ENCODE measurements at regions not wholly inside any gene's neighbourhood (a gene's known extent, or its start where the extent isn't known, plus 50 kb on each side); places are given as distances from the start of the nearest gene placed in this dataset.

GRCh38 chr20:24341781-24342180 lies 127.6 kb upstream of the SYNDIG1 start:
- H3K27me3 Mint-ChIP-seq (ENCODE audit: insufficient read depth, unreplicated experiment): peaks cover 22% of the 10 kb centered on the region
- H3K4me3 ChIP-seq (ENCODE audit: low read depth, low read length): no peak overlapping the region
- BruUV-seq (replicated peaks): no TSS peak
- H3K27me3 ChIP-seq (replicated peaks; ENCODE audit: control insufficient read depth, insufficient read depth, low read length): no peaks in the 10 kb centered on the region
- intact Hi-C loops (cut with micrococcal nuclease; ENCODE audit: unreplicated experiment): no loop called here
- no peaks in the 10 kb centered on the region for H3K4me1 ChIP-seq
- H3K27ac Mint-ChIP-seq (ENCODE audit: unreplicated experiment): no peak overlapping the region
- POLR2A ChIA-PET: no interaction called here
- TF ChIP-seq CTCF (IDR thresholded peaks at IDR 0.05; ENCODE audit: insufficient read depth in 1 of 2, low read depth in 1 of 2, low read length in 1 of 2, severe bottlenecking in 1 of 2, unreplicated experiment in 1 of 2): no peak
- no peaks in the 10 kb centered on the region for H3K36me3 Mint-ChIP-seq (ENCODE audit: insufficient read depth, unreplicated experiment)
- H3K36me3 ChIP-seq (ENCODE audit: control insufficient read depth, insufficient read depth, low read length): no peaks in the 10 kb centered on the region
- CTCF ChIA-PET: no interaction called here
- no peaks in the 10 kb centered on the region for H3K4me1 Mint-ChIP-seq (ENCODE audit: low read depth, unreplicated experiment)
- H3K4me3 Mint-ChIP-seq (ENCODE audit: unreplicated experiment): no peak overlapping the region
- H3K9me3 ChIP-seq: no peaks in the 10 kb centered on the region
- DNase-seq: no peak
- no peaks in the 10 kb centered on the region for H3K9me3 Mint-ChIP-seq (ENCODE audit: unreplicated experiment)

- Mint-ChIP-seq H3K27me3 (ENCODE audit: insufficient read depth, unreplicated experiment) (peaks cover 19% of the 10 kb centered on the region), H3K4me1 (ENCODE audit: low read depth, unreplicated experiment) (no peaks in the 10 kb centered on the region), H3K27ac (ENCODE audit: unreplicated experiment) (no peak overlapping the region), H3K36me3 (ENCODE audit: insufficient read depth, unreplicated experiment) (no peaks in the 10 kb centered on the region), H3K4me3 (ENCODE audit: unreplicated experiment) (no peak overlapping the region), H3K9me3 (ENCODE audit: unreplicated experiment) (no peaks in the 10 kb centered on the region)
- H3K36me3 ChIP-seq (ENCODE audit: control insufficient read depth, insufficient read depth, low read length): no peaks in the 10 kb centered on the region
- H3K9me3 ChIP-seq: no peaks in the 10 kb centered on the region
- no peak for DNase-seq
- POLR2A ChIA-PET: no interaction called here
- CTCF ChIA-PET: no interaction called here
- H3K27me3 ChIP-seq (replicated peaks; ENCODE audit: control insufficient read depth, insufficient read depth, low read length): no peaks in the 10 kb centered on the region
- TF ChIP-seq CTCF (IDR thresholded peaks at IDR 0.05; ENCODE audit: insufficient read depth in 1 of 2, low read depth in 1 of 2, low read length in 1 of 2, severe bottlenecking in 1 of 2, unreplicated experiment in 1 of 2): no peak
- H3K4me3 ChIP-seq (ENCODE audit: low read depth, low read length): no peak overlapping the region
- no TSS peak for BruUV-seq (replicated peaks)
- H3K4me1 ChIP-seq: no peaks in the 10 kb centered on the region
- intact Hi-C loops (cut with micrococcal nuclease; ENCODE audit: unreplicated experiment): no loop called here
These were observed 128.5 kb upstream of the SYNDIG1 start for GRCh38 chr20:24340933-24341332.

- no peak overlapping the region for H3K27ac Mint-ChIP-seq (ENCODE audit: unreplicated experiment)
- no peak for DNase-seq
- intact Hi-C loops (cut with micrococcal nuclease; ENCODE audit: unreplicated experiment): no loop called here
- BruUV-seq (replicated peaks): no TSS peak
- ChIA-PET CTCF (no interaction called here), POLR2A (no interaction called here)
- no peaks in the 10 kb centered on the region for H3K36me3 Mint-ChIP-seq (ENCODE audit: insufficient read depth, unreplicated experiment)
- H3K27me3 ChIP-seq (replicated peaks; ENCODE audit: control insufficient read depth, insufficient read depth, low read length): no peaks in the 10 kb centered on the region
- H3K27me3 Mint-ChIP-seq (ENCODE audit: insufficient read depth, unreplicated experiment): peaks cover 15% of the 10 kb centered on the region
- no peaks in the 10 kb centered on the region for H3K9me3 ChIP-seq
- no peaks in the 10 kb centered on the region for H3K4me1 Mint-ChIP-seq (ENCODE audit: low read depth, unreplicated experiment)
- H3K36me3 ChIP-seq (ENCODE audit: control insufficient read depth, insufficient read depth, low read length): no peaks in the 10 kb centered on the region
- H3K4me3 Mint-ChIP-seq (ENCODE audit: unreplicated experiment): no peak overlapping the region
- no peaks in the 10 kb centered on the region for H3K4me1 ChIP-seq
- no peak for TF ChIP-seq CTCF (IDR thresholded peaks at IDR 0.05; ENCODE audit: insufficient read depth in 1 of 2, low read depth in 1 of 2, low read length in 1 of 2, severe bottlenecking in 1 of 2, unreplicated experiment in 1 of 2)
- no peaks in the 10 kb centered on the region for H3K9me3 Mint-ChIP-seq (ENCODE audit: unreplicated experiment)
- H3K4me3 ChIP-seq (ENCODE audit: low read depth, low read length): no peak overlapping the region
These were observed 130.2 kb upstream of the SYNDIG1 start for GRCh38 chr20:24339210-24339641.

Measured in Caco-2 (cell line).